H9 (cell line): ENCODE measurements at regions not wholly inside any gene's neighbourhood (a gene's known extent, or its start where the extent isn't known, plus 50 kb on each side); places are given as distances from the start of the nearest gene placed in this dataset.

ENCODE experiments used
- DNase-seq: peaks from one replicate; pipeline ENCODE4 v3.0.0-alpha.2; 2017
- H2AFZ ChIP-seq: one replicate; pipeline ENCODE4 v1.6.1; 2013; ENCODE audit warnings: mild to moderate bottlenecking, low read length, control low read depth, moderate library complexity
- H2AK5ac ChIP-seq: 2 replicates; pipeline ENCODE4 v1.6.1; 2013; ENCODE audit warnings: low read length, control low read depth, mixed read lengths; ENCODE audit not compliant: insufficient read length
- H2BK120ac ChIP-seq: one replicate; pipeline ENCODE4 v1.6.1; 2013; ENCODE audit warnings: low read depth, mild to moderate bottlenecking, low read length, control low read depth, inconsistent platforms; ENCODE audit not compliant: poor library complexity, severe bottlenecking
- H2BK12ac ChIP-seq: 2 replicates; pipeline ENCODE4 v1.6.1; 2013; ENCODE audit warnings: low read length, control low read depth, mixed read lengths, low read depth; ENCODE audit not compliant: insufficient read length
- H2BK15ac ChIP-seq: 2 replicates; pipeline ENCODE4 v1.6.1; 2013; ENCODE audit warnings: low read depth, low read length, control low read depth
- H2BK20ac ChIP-seq: one replicate; pipeline ENCODE4 v1.6.1; 2013; ENCODE audit warnings: low read depth, mild to moderate bottlenecking, low read length, control low read depth, inconsistent platforms; ENCODE audit not compliant: poor library complexity, severe bottlenecking
- H2BK5ac ChIP-seq: 2 replicates; pipeline ENCODE4 v1.6.1; 2013; ENCODE audit warnings: low read length, control low read depth, mixed read lengths; ENCODE audit not compliant: insufficient read length
- H3K14ac ChIP-seq: 2 replicates; pipeline ENCODE4 v1.6.1; 2013; ENCODE audit warnings: low read length, control low read depth; ENCODE audit not compliant: insufficient read depth
- H3K18ac ChIP-seq: 2 replicates; pipeline ENCODE4 v1.6.1; 2013; ENCODE audit warnings: low read depth, mild to moderate bottlenecking, mixed read lengths, low read length, control low read depth; ENCODE audit not compliant: insufficient read length
- H3K23ac ChIP-seq: 2 replicates; pipeline ENCODE4 v1.6.1; 2013; ENCODE audit warnings: low read length, control low read depth, mixed read lengths, low read depth; ENCODE audit not compliant: insufficient read length
- H3K23me2 ChIP-seq: 2 replicates; pipeline ENCODE4 v1.6.1; 2013; ENCODE audit warnings: low read depth, mild to moderate bottlenecking, mixed read lengths, low read length, control low read depth; ENCODE audit not compliant: insufficient read length, poor library complexity, severe bottlenecking
- H3K27ac ChIP-seq: 2 replicates; pipeline ENCODE4 v1.5.1; 2013; ENCODE audit warnings: low read length, control low read depth, mixed read lengths, low read depth; ENCODE audit not compliant: insufficient read length
- H3K27me3 ChIP-seq: 2 replicates; pipeline ENCODE4 v1.6.1; 2013; ENCODE audit warnings: low read length, control low read depth, inconsistent platforms; ENCODE audit not compliant: insufficient read depth
- H3K4ac ChIP-seq: 2 replicates; pipeline ENCODE4 v1.6.1; 2013; ENCODE audit warnings: low read depth, mild to moderate bottlenecking, control low read depth, inconsistent platforms, low read length, moderate library complexity
- H3K4me1 ChIP-seq: 2 replicates; pipeline ENCODE4 v1.6.1; 2013; ENCODE audit warnings: low read length, control low read depth, inconsistent platforms; ENCODE audit not compliant: insufficient read depth
- H3K4me2 ChIP-seq: 2 replicates; pipeline ENCODE4 v1.6.1; 2013; ENCODE audit warnings: low read length, control low read depth, mixed read lengths; ENCODE audit not compliant: insufficient read length, insufficient read depth
- H3K56ac ChIP-seq: 2 replicates; pipeline ENCODE4 v1.6.1; 2013; ENCODE audit warnings: low read depth, mild to moderate bottlenecking, mixed read lengths, low read length, control low read depth; ENCODE audit not compliant: insufficient read length
- H3K79me1 ChIP-seq: 2 replicates; pipeline ENCODE4 v1.6.1; 2013; ENCODE audit warnings: low read depth, mild to moderate bottlenecking, moderate library complexity, low read length, control low read depth, inconsistent platforms; ENCODE audit not compliant: insufficient read depth, poor library complexity, severe bottlenecking
- H3K79me2 ChIP-seq: 2 replicates; pipeline ENCODE4 v1.6.1; 2013; ENCODE audit warnings: low read length, control low read depth, inconsistent platforms; ENCODE audit not compliant: insufficient read depth
- H3K9ac ChIP-seq: 2 replicates; pipeline ENCODE4 v1.6.1; 2013; ENCODE audit warnings: low read length, control low read depth, mixed read lengths; ENCODE audit not compliant: insufficient read length; ENCODE audit errors: extremely low read depth
- H3K9me3 ChIP-seq: one replicate; pipeline ENCODE4 v1.6.1; 2013; ENCODE audit warnings: low read depth, low read length, inconsistent platforms; ENCODE audit not compliant: control insufficient read depth
- H3T11ph ChIP-seq: one replicate; pipeline ENCODE4 v1.6.1; 2013; ENCODE audit warnings: mild to moderate bottlenecking, low read length, control low read depth, inconsistent platforms
- H4K20me1 ChIP-seq: one replicate; pipeline ENCODE4 v1.6.1; 2013; ENCODE audit not compliant: control insufficient read depth, insufficient read length, insufficient read depth
- H4K5ac ChIP-seq: 2 replicates; pipeline ENCODE4 v1.6.1; 2013; ENCODE audit warnings: low read depth, mild to moderate bottlenecking, mixed read lengths, low read length, control low read depth; ENCODE audit not compliant: insufficient read length
- H4K8ac ChIP-seq: replicated peaks from 2 replicates; pipeline ENCODE4 v1.6.1; 2013; ENCODE audit warnings: low read length, control low read depth, mixed read lengths, low read depth; ENCODE audit not compliant: insufficient read length
- H4K91ac ChIP-seq: 2 replicates; pipeline ENCODE4 v1.6.1; 2013; ENCODE audit warnings: low read depth, mild to moderate bottlenecking, moderate library complexity, mixed read lengths, low read length, control low read depth; ENCODE audit not compliant: insufficient read length
- H3K27ac Mint-ChIP-seq, 3 experiments: 2 replicates in 2 of 3; 3 replicates in 1 of 3; pipeline ENCODE4 v1.8.0; 2020 to 2021; ENCODE audit warnings: mixed read lengths in 3 of 3, mild to moderate bottlenecking in 1 of 3, moderate library complexity in 1 of 3
- H3K27me3 Mint-ChIP-seq: 2 replicates; pipeline ENCODE4 v1.8.0; 2021; ENCODE audit warnings: low read depth, mild to moderate bottlenecking, moderate library complexity, mixed read lengths
- H3K36me3 Mint-ChIP-seq, 3 experiments: 2 replicates in 2 of 3; 3 replicates in 1 of 3; pipeline ENCODE4 v1.8.0; 2020 to 2021; ENCODE audit warnings: low read depth in 3 of 3, mixed read lengths in 3 of 3; ENCODE audit not compliant: insufficient read depth in 1 of 3
- H3K4me1 Mint-ChIP-seq, 2 experiments: 2 replicates each; pipeline ENCODE4 v1.8.0; 2020; ENCODE audit warnings: mixed read lengths in 2 of 2
- H3K4me3 Mint-ChIP-seq, 2 experiments: 2 replicates in 1 of 2; 3 replicates in 1 of 2; pipeline ENCODE4 v1.8.0; 2020 to 2021; ENCODE audit warnings: mild to moderate bottlenecking in 2 of 2, mixed read lengths in 2 of 2, moderate library complexity in 1 of 2
- H3K9me3 Mint-ChIP-seq, 2 experiments: 2 replicates in 1 of 2; 3 replicates in 1 of 2; pipeline ENCODE4 v1.8.0; 2020; ENCODE audit warnings: mild to moderate bottlenecking in 2 of 2, mixed read lengths in 2 of 2, moderate library complexity in 1 of 2
- WGBS: extraction: QIAGEN DNeasy Blood & Tissue Kit; methylation state at CpG from one replicate; pipeline ENCODE4 v1.1.7; 2013; ENCODE audit warnings: missing lambda C conversion rate, low lambda C conversion rate, mixed read lengths; ENCODE audit not compliant: insufficient read length; ENCODE audit errors: extremely low coverage; 5-methylcytosine and 5-hydroxymethylcytosine counted together
- TF ChIP-seq, protein P1 (sequence below): fragments of 200-600 bp; sonication (generic); conservative IDR thresholded peaks from 3 replicates; pipeline ENCODE4 v1.8.0; 2021; ENCODE audit warnings: antibody characterized with exemption, mild to moderate bottlenecking

GRCh38 chr1:199272139-199272544, 633.3 kb downstream of the PTPRC start:
- Histone ChIP-seq H3K18ac (no peak overlapping the region), H3K14ac (no peak overlapping the region), H2BK120ac (no peak overlapping the region), H3K4me2 (no peak overlapping the region), H4K91ac (no peak overlapping the region), H2BK15ac (no peak overlapping the region), H3K4ac (no peak overlapping the region), H2BK5ac (no peak overlapping the region), H3K9ac (no peak overlapping the region), H4K8ac (no peak overlapping the region), H3K23me2 (no peaks in the 10 kb centered on the region), H2AFZ (no peak overlapping the region), H3K4me1 (0 out of 2 replicates have a peak, but pooled peaks cover 3% of the 10 kb centered on the region), H3K9me3 (no peaks in the 10 kb centered on the region), H3K56ac (no peak overlapping the region), H4K20me1 (no peaks in the 10 kb centered on the region), H3K79me1 (no peaks in the 10 kb centered on the region), H2AK5ac (no peak overlapping the region), H2BK20ac (no peak overlapping the region), H3K27me3 (no peaks in the 10 kb centered on the region), H3T11ph (no peak overlapping the region), H3K27ac (no peak overlapping the region), H2BK12ac (no peak overlapping the region), H4K5ac (no peak overlapping the region), H3K79me2 (no peaks in the 10 kb centered on the region), H3K23ac (no peak overlapping the region)
- no peaks in the 10 kb centered on the region for H3K36me3 Mint-ChIP-seq
- DNase-seq: no peak
- H3K9me3 Mint-ChIP-seq: 0 out of 5 replicates have a peak, but pooled peaks cover 0 to 2% of the 10 kb centered on the region in 2 experiments
- WGBS: no CpG with 5 or more reads among the region's 3 CpGs
- TF ChIP-seq, protein P1, sequence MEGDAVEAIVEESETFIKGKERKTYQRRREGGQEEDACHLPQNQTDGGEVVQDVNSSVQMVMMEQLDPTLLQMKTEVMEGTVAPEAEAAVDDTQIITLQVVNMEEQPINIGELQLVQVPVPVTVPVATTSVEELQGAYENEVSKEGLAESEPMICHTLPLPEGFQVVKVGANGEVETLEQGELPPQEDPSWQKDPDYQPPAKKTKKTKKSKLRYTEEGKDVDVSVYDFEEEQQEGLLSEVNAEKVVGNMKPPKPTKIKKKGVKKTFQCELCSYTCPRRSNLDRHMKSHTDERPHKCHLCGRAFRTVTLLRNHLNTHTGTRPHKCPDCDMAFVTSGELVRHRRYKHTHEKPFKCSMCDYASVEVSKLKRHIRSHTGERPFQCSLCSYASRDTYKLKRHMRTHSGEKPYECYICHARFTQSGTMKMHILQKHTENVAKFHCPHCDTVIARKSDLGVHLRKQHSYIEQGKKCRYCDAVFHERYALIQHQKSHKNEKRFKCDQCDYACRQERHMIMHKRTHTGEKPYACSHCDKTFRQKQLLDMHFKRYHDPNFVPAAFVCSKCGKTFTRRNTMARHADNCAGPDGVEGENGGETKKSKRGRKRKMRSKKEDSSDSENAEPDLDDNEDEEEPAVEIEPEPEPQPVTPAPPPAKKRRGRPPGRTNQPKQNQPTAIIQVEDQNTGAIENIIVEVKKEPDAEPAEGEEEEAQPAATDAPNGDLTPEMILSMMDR: no peak
- H3K27ac Mint-ChIP-seq: no peak overlapping the region
- no peaks in the 10 kb centered on the region for H3K27me3 Mint-ChIP-seq
- H3K4me3 Mint-ChIP-seq: no peak overlapping the region
- peaks cover 4 to 16% of the 10 kb centered on the region in 2 experiments for H3K4me1 Mint-ChIP-seq
